ENCODE measurements at regions not wholly inside any gene's neighbourhood (a gene's known extent, or its start where the extent isn't known, plus 50 kb on each side); places are given as distances from the start of the nearest gene placed in this dataset.
A peak's percentile ranks its signal among the peaks of the same experiment; 100 is the strongest.

GRCh38 chr4:147049946-147050345 lies 104.3 kb upstream of the TTC29 start:
- no peak for DNase-seq (ENCODE audit: low read depth)
- no peak for TF ChIP-seq CTCF (IDR thresholded peaks at IDR 0.05; ENCODE audit: control insufficient read depth, extremely low read depth, insufficient read depth)
- H3K4me3 ChIP-seq (ENCODE audit: low read depth, low read length) = no peak overlapping the region

- TF ChIP-seq CTCF (IDR thresholded peaks at IDR 0.05; ENCODE audit: control insufficient read depth, extremely low read depth, insufficient read depth) = no peak
- no peak overlapping the region for H3K4me3 ChIP-seq (ENCODE audit: low read depth, low read length)
- DNase-seq (ENCODE audit: low read depth) = no peak
Observed at GRCh38 chr4:147050356-147050765, 104.7 kb upstream of the TTC29 start.

- no peak for TF ChIP-seq CTCF (IDR thresholded peaks at IDR 0.05; ENCODE audit: control insufficient read depth, extremely low read depth, insufficient read depth)
- DNase-seq (ENCODE audit: low read depth) = no peak
- H3K4me3 ChIP-seq (ENCODE audit: low read depth, low read length) = no peak overlapping the region
Observed at GRCh38 chr4:147052361-147052760, 106.7 kb upstream of the TTC29 start.

- peak; percentile 95 for DNase-seq (ENCODE audit: low read depth)
- TF ChIP-seq CTCF (IDR thresholded peaks at IDR 0.05; ENCODE audit: control insufficient read depth, extremely low read depth, insufficient read depth) = no peak
Observed at GRCh38 chr4:147054228-147054872, 108.7 kb upstream of the TTC29 start.

GRCh38 chr4:147056940-147057610 lies 111.4 kb upstream of the TTC29 start:
- TF ChIP-seq CTCF (IDR thresholded peaks at IDR 0.05; ENCODE audit: control insufficient read depth, extremely low read depth, insufficient read depth) = 0 out of 2 replicates have a peak, but pooled peaks have one; percentile 16
- DNase-seq (ENCODE audit: low read depth) = peak; percentile 13
- H3K4me3 ChIP-seq (ENCODE audit: low read depth, low read length) = no peak overlapping the region

More at GRCh38 chr4:147054228-147054872, 108.7 kb upstream of the TTC29 start:
- H3K4me3 ChIP-seq (ENCODE audit: low read depth, low read length) = no peak overlapping the region

- no peak for DNase-seq (ENCODE audit: low read depth)
- no peak overlapping the region for H3K4me3 ChIP-seq (ENCODE audit: low read depth, low read length)
- TF ChIP-seq CTCF (IDR thresholded peaks at IDR 0.05; ENCODE audit: control insufficient read depth, extremely low read depth, insufficient read depth) = no peak
Observed at GRCh38 chr4:147057611-147058190, 112.0 kb upstream of the TTC29 start.

Data from LNCaP clone FGC (cell line).